HCT116 (cell line): ENCODE measurements at regions not wholly inside any gene's neighbourhood (a gene's known extent, or its start where the extent isn't known, plus 50 kb on each side); places are given as distances from the start of the nearest gene placed in this dataset.

Experiments
- ATAC-seq: fragments of 200-7000 bp; cut with Tn5 transposase; 2 replicates; pipeline ENCODE4 v1.9.1; 2020; ENCODE audit warnings: mild to moderate bottlenecking, moderate library complexity
- BruUV-seq: library from RNA; stranded (reverse); fragments of 400-500 nt; replicated peaks from 2 replicates; lab custom pipeline; 2021; lab: Mats Ljungman, UMichigan
- CTCF ChIA-PET: fragments of 300-600 bp; sonication (Branson Sonifier 250); formaldehyde crosslinking; loops from one replicate; lab custom pipeline; 2021; ENCODE audit warnings: antibody characterized with exemption; lab: Charles Lee
- POLR2A ChIA-PET: fragments of 300-600, 350-600 bp; sonication (Branson Sonifier 250); formaldehyde crosslinking; loops from one replicate; lab custom pipeline; 2021; ENCODE audit warnings: antibody characterized with exemption; lab: Charles Lee
- RAD21 ChIA-PET, 2 experiments: fragments of 300-600 bp; sonication (Branson Sonifier 250); formaldehyde crosslinking; loops; one replicate each; lab custom pipeline; 2023; ENCODE audit warnings: low total read pairs in 2 of 2; ENCODE audit not compliant: uncharacterized antibody in 2 of 2, unreplicated experiment in 2 of 2, low non-redundant PET in 1 of 2; lab: Charles Lee
- DNase-seq: peaks from one replicate; pipeline ENCODE4 v3.0.0-alpha.2; 2010; ENCODE audit warnings: low read depth, low spot score
- H2AFZ ChIP-seq: fragments of 200-600 bp; shearing (Covaris generic), sonication (generic); 2 replicates; pipeline ENCODE4 v1.6.1; 2017; ENCODE audit warnings: low read depth, mixed run types, mixed read lengths, antibody characterized with exemption, low read length; ENCODE audit not compliant: poor library complexity, severe bottlenecking
- H3K27ac ChIP-seq: 2 replicates; pipeline ENCODE4 v1.5.1; 2012; ENCODE audit warnings: low read depth, low read length
- H3K27me3 ChIP-seq: fragments of 200-600 bp; sonication (generic); 2 replicates; pipeline ENCODE4 v1.6.1; 2016; ENCODE audit warnings: mixed run types, low read length, mixed read lengths; ENCODE audit not compliant: insufficient read depth
- H3K36me3 ChIP-seq, 2 experiments: fragments of 200-500 bp in 1 of 2; fragments of 200-600 bp in 1 of 2; sonication (Bioruptor generic) in 1 of 2; sonication (generic) in 1 of 2; 2 replicates each; pipeline versions ENCODE4 v1.5.1 to v1.6.1; 2014 to 2016; ENCODE audit warnings: low read length in 2 of 2, inconsistent platforms in 1 of 2, mixed read lengths in 1 of 2, mixed run types in 1 of 2; ENCODE audit not compliant: insufficient read depth in 2 of 2, control insufficient read depth in 1 of 2
- H3K4me1 ChIP-seq, 2 experiments: fragments of 200-600 bp in 1 of 2; sonication (generic) in 1 of 2; 2 replicates each; pipeline versions ENCODE4 v1.5.1 to v1.6.1; 2012 to 2017; ENCODE audit warnings: low read length in 2 of 2, inconsistent platforms in 1 of 2, mild to moderate bottlenecking in 1 of 2, mixed read lengths in 1 of 2, mixed run types in 1 of 2, moderate library complexity in 1 of 2; ENCODE audit not compliant: insufficient read depth in 2 of 2, control insufficient read depth in 1 of 2
- H3K4me2 ChIP-seq: fragments of 200-600 bp; sonication (generic); 2 replicates; pipeline ENCODE4 v1.6.1; 2017; ENCODE audit warnings: mixed run types, low read length, mixed read lengths
- H3K4me3 ChIP-seq, 2 experiments: fragments of 200-600 bp in 1 of 2; sonication (generic) in 1 of 2; replicated peaks in 1 of 2; 2 replicates each; pipeline ENCODE4 v1.5.1; 2011 to 2016; ENCODE audit warnings: low read length in 2 of 2, control low read depth in 1 of 2, low read depth in 1 of 2, mild to moderate bottlenecking in 1 of 2, mixed read lengths in 1 of 2, mixed run types in 1 of 2
- H3K79me2 ChIP-seq: fragments of 200-600 bp; sonication (generic); 2 replicates; pipeline ENCODE4 v1.6.1; 2017; ENCODE audit warnings: mild to moderate bottlenecking, mixed run types, low read length, moderate library complexity, mixed read lengths; ENCODE audit not compliant: insufficient read depth
- H3K9ac ChIP-seq: fragments of 200-600 bp; sonication (generic); 2 replicates; pipeline ENCODE4 v1.6.1; 2016; ENCODE audit warnings: low read length, mixed read lengths
- H3K9me2 ChIP-seq: fragments of 200-600 bp; sonication (generic), shearing (Covaris generic); 2 replicates; pipeline ENCODE4 v1.6.1; 2017; ENCODE audit warnings: mixed run types, mild to moderate bottlenecking, moderate library complexity; ENCODE audit not compliant: insufficient read depth
- H3K9me3 ChIP-seq, 2 experiments: fragments of 200-500 bp in 1 of 2; fragments of 200-600 bp in 1 of 2; sonication (Bioruptor generic) in 1 of 2; sonication (generic) in 1 of 2; 2 replicates each; pipeline ENCODE4 v1.6.1; 2014 to 2017; ENCODE audit warnings: low read length in 2 of 2, mixed read lengths in 2 of 2, inconsistent platforms in 1 of 2, low read depth in 1 of 2, mild to moderate bottlenecking in 1 of 2, mixed run types in 1 of 2, moderate library complexity in 1 of 2; ENCODE audit not compliant: control insufficient read depth in 1 of 2, insufficient read depth in 1 of 2
- H4K20me1 ChIP-seq: fragments of 200-600 bp; sonication (generic), shearing (Covaris generic); 2 replicates; pipeline ENCODE4 v1.6.1; 2017; ENCODE audit warnings: mixed run types, mild to moderate bottlenecking, moderate library complexity; ENCODE audit not compliant: insufficient read depth
- ATF3 ChIP-seq: IDR thresholded peaks from 2 replicates; pipeline ENCODE4 v1.6.1; 2012
- CEBPB ChIP-seq: IDR thresholded peaks from 2 replicates; pipeline ENCODE4 v1.6.1; 2012; ENCODE audit warnings: low read depth
- CTCF ChIP-seq, 3 experiments: fragments of 200-600 bp in 1 of 3; sonication (generic) in 1 of 3; IDR thresholded peaks in 2 of 3; conservative IDR thresholded peaks in 1 of 3; 2 replicates each; pipeline ENCODE4 v1.5.1; 2012 to 2017; ENCODE audit warnings: low read depth in 2 of 3, low read length in 2 of 3, antibody characterized with exemption in 1 of 3, borderline replicate concordance in 1 of 3, control low read depth in 1 of 3, mild to moderate bottlenecking in 1 of 3, mixed read lengths in 1 of 3, mixed run types in 1 of 3, moderate library complexity in 1 of 3; ENCODE audit not compliant: insufficient read depth in 1 of 3
- EGR1 ChIP-seq: IDR thresholded peaks from 2 replicates; pipeline ENCODE4 v1.6.1; 2012; ENCODE audit warnings: low read depth
- ELF1 ChIP-seq: IDR thresholded peaks from 2 replicates; pipeline ENCODE4 v1.6.1; 2012; ENCODE audit warnings: low read depth, borderline replicate concordance
- EZH2 ChIP-seq: fragments of 200-600 bp; sonication (generic); IDR thresholded peaks from 2 replicates; pipeline ENCODE4 v1.6.1; 2017; ENCODE audit warnings: antibody characterized with exemption, mixed run types
- EZH2phosphoT487 ChIP-seq: fragments of 200-600 bp; IDR thresholded peaks from 2 replicates; pipeline ENCODE4 v1.6.1; 2018; ENCODE audit warnings: antibody characterized with exemption, borderline replicate concordance
- FOSL1 ChIP-seq: IDR thresholded peaks from 2 replicates; pipeline ENCODE4 v1.6.1; 2012; ENCODE audit warnings: low read depth
- MAX ChIP-seq: IDR thresholded peaks from 2 replicates; pipeline ENCODE4 v1.6.1; 2012
- RAD21 ChIP-seq: IDR thresholded peaks from 2 replicates; pipeline ENCODE4 v1.6.1; 2012; ENCODE audit warnings: low read depth, mild to moderate bottlenecking
- REST ChIP-seq: IDR thresholded peaks from 2 replicates; pipeline ENCODE4 v1.6.1; 2012; ENCODE audit warnings: low read depth
- SIN3A ChIP-seq: IDR thresholded peaks from 2 replicates; pipeline ENCODE4 v1.6.1; 2012; ENCODE audit warnings: low read depth
- SP1 ChIP-seq: IDR thresholded peaks from 2 replicates; pipeline ENCODE4 v1.6.1; 2012; ENCODE audit warnings: low read depth
- YY1 ChIP-seq: IDR thresholded peaks from 2 replicates; pipeline ENCODE4 v1.6.1; 2011; ENCODE audit warnings: low read length, low read depth, moderate library complexity, mild to moderate bottlenecking; ENCODE audit not compliant: insufficient replicate concordance; ENCODE audit errors: extremely low read depth
- ZBTB33 ChIP-seq: IDR thresholded peaks from 2 replicates; pipeline ENCODE4 v1.6.1; 2011; ENCODE audit warnings: mild to moderate bottlenecking, low read length, moderate library complexity; ENCODE audit not compliant: insufficient replicate concordance; ENCODE audit errors: extremely low read depth
- ZFX ChIP-seq: fragments of 450-650 bp; IDR thresholded peaks from 2 replicates; pipeline ENCODE4 v1.6.1; 2017
- ZNF274 ChIP-seq: fragments of 200-500 bp; sonication (Bioruptor generic); IDR thresholded peaks from 2 replicates; pipeline ENCODE4 v1.6.1; 2014; ENCODE audit warnings: mild to moderate bottlenecking, low read depth, low read length, inconsistent platforms
- intact Hi-C: fragments of 100-400 bp; cut with micrococcal nuclease; formaldehyde crosslinking; loops from 2 replicates; pipeline ENCODE4 v1.10.0; 2022

- CTCF ChIA-PET: interaction anchor here (0.7 to 1.8 kb wide), 5 partner anchors 189 to 203 kb away, joined by 3 to 55 read pairs (median 5); no protein-coding TSS in a partner anchor
- no TSS peak for BruUV-seq
- POLR2A ChIA-PET: no interaction called here
Observed at GRCh38 chr12:77724367-77724957, 106.2 kb upstream of the NAV3 start.

More at GRCh38 chr12:77724367-77724957, 106.2 kb upstream of the NAV3 start:
- no peaks in the 10 kb centered on the region for H3K4me1 ChIP-seq
- H4K20me1 ChIP-seq: no peaks in the 10 kb centered on the region
- no peaks in the 10 kb centered on the region for H3K36me3 ChIP-seq
- no peak overlapping the region for H3K4me3 ChIP-seq
- no peak overlapping the region for H3K4me2 ChIP-seq
- TF ChIP-seq ATF3: no peak
- TF ChIP-seq SP1: peak; percentile 64
- no peak for TF ChIP-seq EGR1
- peak; percentile 94 for TF ChIP-seq RAD21
- no peak for TF ChIP-seq EZH2
- TF ChIP-seq ZNF274: no peak
- TF ChIP-seq MAX: no peak
- no peak for TF ChIP-seq EZH2phosphoT487
- TF ChIP-seq CEBPB: no peak
- no peak for TF ChIP-seq ZBTB33
- no peak for TF ChIP-seq REST
- no peak for TF ChIP-seq ZFX
- no peak for TF ChIP-seq FOSL1
- no peak for TF ChIP-seq SIN3A
- TF ChIP-seq ELF1: no peak
- TF ChIP-seq CTCF (IDR thresholded peaks at IDR 0.05 in 2 of 3, conservative IDR thresholded peaks at IDR 0.05 in 1 of 3; ENCODE audit: borderline replicate concordance in 1 of 3, insufficient read depth in 1 of 3, low read depth in 2 of 3, low read length in 2 of 3): peak; percentile 58 to 98 (median 75)
- no peak for TF ChIP-seq YY1
- RAD21 ChIA-PET: interaction anchor here (0.8 to 1.5 kb wide), 3 partner anchors 199 to 201 kb away, joined by 3 to 12 read pairs (median 3); no protein-coding TSS in a partner anchor
- no peaks in the 10 kb centered on the region for H3K9me3 ChIP-seq
- ATAC-seq (peak; percentile 83), DNase-seq (peak; percentile 47)
- no peaks in the 10 kb centered on the region for H3K79me2 ChIP-seq
- H3K27me3 ChIP-seq: no peaks in the 10 kb centered on the region
- H3K9ac ChIP-seq: no peak overlapping the region
- H3K27ac ChIP-seq: no peak overlapping the region
- no peaks in the 10 kb centered on the region for H3K9me2 ChIP-seq
- intact Hi-C loops: loop anchor here (1.0 to 10.0 kb wide), 2 partner anchors 201 to 400 kb away; no protein-coding TSS in a partner anchor
- H2AFZ ChIP-seq: peak overlapping the region; percentile 93
